ENCODE measurements at regions not wholly inside any gene's neighbourhood (a gene's known extent, or its start where the extent isn't known, plus 50 kb on each side); places are given as distances from the start of the nearest gene placed in this dataset.

DNA sequence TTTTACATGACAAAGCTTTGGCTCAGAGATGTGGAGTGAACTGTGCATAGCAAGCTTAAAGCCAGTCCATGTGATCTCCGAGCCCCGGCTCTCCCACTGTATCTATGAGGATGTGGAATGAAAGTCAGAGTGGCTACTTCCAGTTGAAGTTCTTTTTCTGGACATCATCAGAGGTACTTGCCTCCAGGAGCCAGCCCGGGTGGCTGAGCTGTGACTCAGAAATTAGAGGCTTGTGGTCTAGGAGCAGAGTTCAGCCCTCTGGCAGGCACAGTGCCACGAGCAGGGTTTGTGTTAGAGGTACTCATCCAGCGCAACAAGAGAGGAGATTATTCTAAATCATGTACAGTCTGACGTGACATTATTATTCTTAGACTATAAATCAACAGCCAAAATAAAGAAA, 322.5 kb downstream of the CDK5RAP2 start:
- Histone ChIP-seq H3K4me1 (ENCODE audit: control insufficient read depth, insufficient read depth, low read length) (no peaks in the 10 kb centered on the region), H3K4me3 (ENCODE audit: low read depth, low read length) (no peak overlapping the region), H3K36me3 (ENCODE audit: control insufficient read depth, insufficient read depth, low read length) (no peaks in the 10 kb centered on the region), H3K9me3 (ENCODE audit: control insufficient read depth, insufficient read depth, low read length) (no peaks in the 10 kb centered on the region), H3K27me3 (ENCODE audit: control insufficient read depth, insufficient read depth, low read length) (no peaks in the 10 kb centered on the region), H3K9ac (ENCODE audit: low read depth, low read length) (no peak overlapping the region)

DNA sequence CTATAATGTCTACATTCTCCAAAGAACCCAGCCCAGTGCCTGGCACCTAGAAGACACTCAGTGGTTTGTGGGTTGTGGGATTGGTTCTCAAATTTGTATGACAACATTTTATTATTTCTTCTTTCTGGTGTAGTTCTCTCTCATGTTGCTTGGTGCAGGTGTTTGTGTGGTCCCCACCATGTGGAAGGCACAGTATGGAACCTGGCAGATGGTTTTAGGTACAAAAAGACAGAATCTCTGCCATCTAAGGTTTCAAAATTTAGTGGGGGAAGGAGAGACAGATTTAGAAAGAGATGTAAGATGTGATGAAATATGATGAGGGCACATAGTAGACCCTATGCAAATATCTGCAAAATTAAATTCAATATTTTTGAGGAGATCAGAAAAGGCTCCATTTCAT, 323.8 kb downstream of the CDK5RAP2 start:
- no peaks in the 10 kb centered on the region for H3K36me3 ChIP-seq (ENCODE audit: control insufficient read depth, insufficient read depth, low read length)
- no peaks in the 10 kb centered on the region for H3K27me3 ChIP-seq (ENCODE audit: control insufficient read depth, insufficient read depth, low read length)

DNA sequence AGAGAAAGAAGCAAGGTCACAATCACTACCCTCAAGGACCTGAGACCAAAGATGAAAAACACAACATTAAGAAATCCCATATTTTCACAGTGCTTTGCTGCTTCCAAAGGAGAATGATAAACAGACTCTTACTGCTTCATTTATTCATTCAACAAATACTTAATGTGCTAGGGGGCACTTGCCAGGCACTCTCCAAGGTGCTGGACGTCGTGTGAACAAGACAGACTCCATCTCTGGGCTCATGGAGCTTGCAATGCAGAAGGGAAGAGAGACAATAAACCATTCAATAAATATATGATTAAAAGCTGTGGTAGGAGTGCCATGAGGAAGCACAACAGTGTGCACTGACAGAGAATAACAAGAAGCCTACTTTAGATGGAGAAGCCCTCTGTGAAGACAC, 327.7 kb downstream of the CDK5RAP2 start:
- no peaks in the 10 kb centered on the region for H3K36me3 ChIP-seq (ENCODE audit: control insufficient read depth, insufficient read depth, low read length)
- no peaks in the 10 kb centered on the region for H3K27me3 ChIP-seq (ENCODE audit: control insufficient read depth, insufficient read depth, low read length)
- H3K4me3 ChIP-seq (ENCODE audit: low read depth, low read length) = no peak overlapping the region
- H3K9me3 ChIP-seq (ENCODE audit: control insufficient read depth, insufficient read depth, low read length) = no peaks in the 10 kb centered on the region
- H3K9ac ChIP-seq (ENCODE audit: low read depth, low read length) = no peak overlapping the region
- no peaks in the 10 kb centered on the region for H3K4me1 ChIP-seq (ENCODE audit: control insufficient read depth, insufficient read depth, low read length)

More for the DNA sequence above, 323.8 kb downstream of the CDK5RAP2 start:
- Histone ChIP-seq H3K4me1 (ENCODE audit: control insufficient read depth, insufficient read depth, low read length) (no peaks in the 10 kb centered on the region), H3K4me3 (ENCODE audit: low read depth, low read length) (no peak overlapping the region), H3K9ac (ENCODE audit: low read depth, low read length) (no peak overlapping the region), H3K9me3 (ENCODE audit: control insufficient read depth, insufficient read depth, low read length) (no peaks in the 10 kb centered on the region)

DNA sequence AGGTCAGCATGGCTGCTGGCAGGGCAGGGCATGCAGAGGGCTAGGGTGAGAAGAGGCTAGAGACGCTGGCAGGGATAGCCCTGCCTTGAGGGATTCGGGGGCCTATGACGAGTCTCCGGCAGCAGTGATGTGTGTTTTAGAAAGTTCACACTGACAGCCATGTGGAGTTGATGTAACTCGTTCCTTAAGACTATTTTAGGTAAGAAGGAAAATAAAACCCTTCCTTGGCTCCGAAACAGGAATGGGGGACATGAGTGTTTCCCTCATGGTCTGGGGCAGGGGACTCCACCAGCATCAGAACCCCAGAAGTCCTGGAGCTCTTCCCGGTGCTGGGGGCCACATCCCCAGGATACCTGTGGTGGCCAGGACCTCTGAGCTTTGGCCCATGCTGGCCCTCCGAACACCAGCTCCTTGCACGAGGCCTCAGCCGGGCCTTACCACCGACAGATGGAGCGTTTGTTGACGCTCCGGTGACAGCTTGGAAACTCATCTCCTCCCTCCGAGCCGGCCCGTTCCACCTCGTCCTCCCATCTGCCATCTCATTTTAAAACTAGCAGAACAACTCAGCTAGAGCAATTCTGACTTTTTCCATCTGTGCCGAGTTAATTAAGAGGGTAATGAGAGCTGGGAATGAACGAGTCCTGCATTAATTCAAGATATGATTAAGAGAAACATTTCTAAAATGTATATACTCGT, 337.7 kb downstream of the CDK5RAP2 start:
- H3K9me3 ChIP-seq (ENCODE audit: control insufficient read depth, insufficient read depth, low read length) = no peaks in the 10 kb centered on the region
- no peaks in the 10 kb centered on the region for H3K36me3 ChIP-seq (ENCODE audit: control insufficient read depth, insufficient read depth, low read length)
- H3K4me3 ChIP-seq (ENCODE audit: low read depth, low read length) = no peak overlapping the region
- no peaks in the 10 kb centered on the region for H3K27me3 ChIP-seq (ENCODE audit: control insufficient read depth, insufficient read depth, low read length)
- no peak overlapping the region for H3K9ac ChIP-seq (ENCODE audit: low read depth, low read length)
- no peaks in the 10 kb centered on the region for H3K4me1 ChIP-seq (ENCODE audit: control insufficient read depth, insufficient read depth, low read length)

DNA sequence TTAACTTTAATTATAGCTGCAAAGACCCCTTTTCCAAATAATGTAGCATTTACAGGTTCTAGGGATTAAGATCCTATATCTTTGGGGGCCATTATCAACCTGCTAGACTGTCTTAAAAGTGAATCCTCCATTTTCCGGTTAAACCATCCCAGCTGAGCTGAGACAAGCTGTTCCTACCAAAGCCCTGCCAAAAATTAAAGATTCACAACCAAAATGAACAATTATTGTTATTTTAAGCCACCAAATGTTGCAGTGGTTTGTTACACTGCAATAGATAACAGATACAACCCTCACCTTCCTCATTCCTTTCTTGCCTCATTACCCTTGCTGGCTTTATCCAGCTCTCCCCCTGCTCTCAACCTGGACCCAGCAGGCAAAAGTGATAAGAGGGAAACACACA, 343.4 kb downstream of the CDK5RAP2 start:
- Histone ChIP-seq H3K4me3 (ENCODE audit: low read depth, low read length) (no peak overlapping the region), H3K27me3 (ENCODE audit: control insufficient read depth, insufficient read depth, low read length) (no peaks in the 10 kb centered on the region), H3K4me1 (ENCODE audit: control insufficient read depth, insufficient read depth, low read length) (no peaks in the 10 kb centered on the region), H3K9me3 (ENCODE audit: control insufficient read depth, insufficient read depth, low read length) (no peaks in the 10 kb centered on the region), H3K9ac (ENCODE audit: low read depth, low read length) (no peak overlapping the region), H3K36me3 (ENCODE audit: control insufficient read depth, insufficient read depth, low read length) (no peaks in the 10 kb centered on the region)

DNA sequence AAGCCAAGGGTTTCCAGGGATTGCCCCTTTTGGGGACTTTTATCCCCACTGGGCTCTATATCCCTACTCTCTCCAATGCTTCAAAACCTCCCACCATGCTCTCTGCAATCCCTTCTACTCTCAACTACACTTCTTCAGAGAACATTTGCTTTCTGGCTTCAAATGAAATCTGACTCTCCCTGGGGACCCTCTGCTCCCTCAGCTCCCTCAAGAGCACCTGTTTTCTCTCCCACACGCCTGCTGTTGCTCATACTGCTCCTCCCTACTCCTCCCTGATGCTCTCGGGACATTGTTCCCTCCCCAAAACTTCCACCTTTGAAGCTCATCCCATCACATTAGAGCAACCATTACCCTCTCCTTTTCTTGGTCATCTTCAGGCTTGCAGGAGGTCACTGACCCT, 344.9 kb downstream of the CDK5RAP2 start:
- Histone ChIP-seq H3K9me3 (ENCODE audit: control insufficient read depth, insufficient read depth, low read length) (no peaks in the 10 kb centered on the region), H3K27me3 (ENCODE audit: control insufficient read depth, insufficient read depth, low read length) (no peaks in the 10 kb centered on the region), H3K4me1 (ENCODE audit: control insufficient read depth, insufficient read depth, low read length) (no peaks in the 10 kb centered on the region), H3K4me3 (ENCODE audit: low read depth, low read length) (no peak overlapping the region), H3K9ac (ENCODE audit: low read depth, low read length) (no peak overlapping the region), H3K36me3 (ENCODE audit: control insufficient read depth, insufficient read depth, low read length) (no peaks in the 10 kb centered on the region)

DNA sequence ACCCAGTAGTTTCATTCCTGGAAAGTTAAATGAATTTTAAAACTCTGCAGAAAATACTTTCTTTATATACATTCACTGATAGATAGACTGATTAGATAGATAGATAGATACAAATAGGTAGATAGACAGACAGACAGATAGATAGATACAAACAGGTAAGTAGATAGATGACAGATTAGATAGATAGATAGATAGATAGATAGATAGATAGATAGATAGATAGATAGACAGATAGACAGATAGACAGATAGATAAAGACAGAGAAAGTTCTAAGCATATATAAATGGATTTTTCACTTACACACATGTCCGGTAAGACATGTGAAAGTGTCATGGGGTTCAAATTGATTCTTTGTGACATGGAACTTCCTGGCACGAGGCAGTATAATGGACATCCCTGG, 349.7 kb downstream of the CDK5RAP2 start:
- H3K27me3 ChIP-seq (ENCODE audit: control insufficient read depth, insufficient read depth, low read length) = no peaks in the 10 kb centered on the region
- H3K4me1 ChIP-seq (ENCODE audit: control insufficient read depth, insufficient read depth, low read length) = no peaks in the 10 kb centered on the region
- no peak overlapping the region for H3K4me3 ChIP-seq (ENCODE audit: low read depth, low read length)
- no peak overlapping the region for H3K9ac ChIP-seq (ENCODE audit: low read depth, low read length)
- H3K36me3 ChIP-seq (ENCODE audit: control insufficient read depth, insufficient read depth, low read length) = no peaks in the 10 kb centered on the region
- H3K9me3 ChIP-seq (ENCODE audit: control insufficient read depth, insufficient read depth, low read length) = no peaks in the 10 kb centered on the region

DNA sequence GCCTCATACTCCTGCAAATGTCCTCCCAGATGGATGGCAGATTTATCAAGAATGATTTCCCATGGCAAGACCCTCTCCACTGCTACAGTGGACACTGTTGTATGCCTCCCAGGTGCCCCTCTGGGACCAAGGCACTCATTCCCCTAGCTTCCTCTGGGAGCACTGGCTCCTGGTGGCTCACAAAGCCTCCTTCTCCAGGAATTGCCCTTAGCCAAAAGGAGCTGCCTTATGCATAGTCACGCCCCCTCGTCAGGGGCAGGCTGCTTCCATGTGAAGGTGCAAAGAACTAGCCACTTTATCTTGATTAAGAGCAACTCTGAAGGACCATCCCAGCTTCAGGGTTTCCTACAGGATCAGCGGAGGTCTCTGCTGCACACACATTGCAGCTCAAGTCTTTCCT, 358.1 kb downstream of the CDK5RAP2 start:
- Histone ChIP-seq H3K9ac (ENCODE audit: low read depth, low read length) (no peak overlapping the region), H3K4me1 (ENCODE audit: control insufficient read depth, insufficient read depth, low read length) (no peaks in the 10 kb centered on the region), H3K27me3 (ENCODE audit: control insufficient read depth, insufficient read depth, low read length) (no peaks in the 10 kb centered on the region), H3K36me3 (ENCODE audit: control insufficient read depth, insufficient read depth, low read length) (no peaks in the 10 kb centered on the region), H3K9me3 (ENCODE audit: control insufficient read depth, insufficient read depth, low read length) (no peaks in the 10 kb centered on the region), H3K4me3 (ENCODE audit: low read depth, low read length) (no peak overlapping the region)

DNA sequence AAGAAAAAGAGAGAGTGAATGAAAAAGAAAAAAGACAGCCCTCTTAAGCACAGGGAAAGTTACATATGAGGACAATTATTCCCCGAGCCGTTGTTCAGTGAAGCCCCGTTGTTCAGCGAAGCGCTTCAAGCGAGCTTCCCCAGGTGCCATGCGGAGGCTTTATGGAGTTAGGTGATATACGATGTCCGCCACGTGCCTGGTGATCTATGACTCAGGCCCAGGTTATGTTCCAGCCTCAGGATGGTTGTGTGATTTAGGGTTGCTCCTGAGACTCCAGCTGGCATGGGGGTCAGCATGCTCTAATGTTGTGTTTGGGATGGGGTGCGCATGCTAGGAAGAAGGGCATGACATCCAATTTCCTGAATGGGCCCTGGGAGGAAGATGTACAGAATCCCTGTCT, 365.6 kb downstream of the CDK5RAP2 start:
- no peaks in the 10 kb centered on the region for H3K4me1 ChIP-seq (ENCODE audit: control insufficient read depth, insufficient read depth, low read length)
- no peak overlapping the region for H3K4me3 ChIP-seq (ENCODE audit: low read depth, low read length)
- no peaks in the 10 kb centered on the region for H3K9me3 ChIP-seq (ENCODE audit: control insufficient read depth, insufficient read depth, low read length)
- H3K27me3 ChIP-seq (ENCODE audit: control insufficient read depth, insufficient read depth, low read length) = no peaks in the 10 kb centered on the region
- no peaks in the 10 kb centered on the region for H3K36me3 ChIP-seq (ENCODE audit: control insufficient read depth, insufficient read depth, low read length)
- no peak overlapping the region for H3K9ac ChIP-seq (ENCODE audit: low read depth, low read length)

DNA sequence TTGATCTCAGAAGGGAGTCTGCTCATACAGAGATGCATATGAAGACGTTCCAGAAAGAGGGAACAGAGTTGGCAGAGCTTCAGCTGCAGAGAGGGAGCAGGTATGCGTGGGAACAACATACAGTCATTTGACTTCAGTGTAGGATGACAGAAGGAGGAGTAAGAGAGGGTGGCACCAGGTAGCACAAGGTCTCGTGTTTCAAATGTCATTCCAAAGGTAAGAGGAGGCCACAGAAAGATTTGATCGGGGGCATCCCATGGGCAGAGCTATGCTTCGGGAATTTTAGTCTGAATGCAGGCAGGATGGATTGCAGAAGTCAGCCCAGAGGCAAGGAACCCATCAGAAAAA, 367.1 kb downstream of the CDK5RAP2 start:
- Histone ChIP-seq H3K36me3 (ENCODE audit: control insufficient read depth, insufficient read depth, low read length) (no peaks in the 10 kb centered on the region), H3K9me3 (ENCODE audit: control insufficient read depth, insufficient read depth, low read length) (no peaks in the 10 kb centered on the region), H3K4me3 (ENCODE audit: low read depth, low read length) (no peak overlapping the region), H3K9ac (ENCODE audit: low read depth, low read length) (no peak overlapping the region), H3K4me1 (ENCODE audit: control insufficient read depth, insufficient read depth, low read length) (no peaks in the 10 kb centered on the region), H3K27me3 (ENCODE audit: control insufficient read depth, insufficient read depth, low read length) (no peaks in the 10 kb centered on the region)

DNA sequence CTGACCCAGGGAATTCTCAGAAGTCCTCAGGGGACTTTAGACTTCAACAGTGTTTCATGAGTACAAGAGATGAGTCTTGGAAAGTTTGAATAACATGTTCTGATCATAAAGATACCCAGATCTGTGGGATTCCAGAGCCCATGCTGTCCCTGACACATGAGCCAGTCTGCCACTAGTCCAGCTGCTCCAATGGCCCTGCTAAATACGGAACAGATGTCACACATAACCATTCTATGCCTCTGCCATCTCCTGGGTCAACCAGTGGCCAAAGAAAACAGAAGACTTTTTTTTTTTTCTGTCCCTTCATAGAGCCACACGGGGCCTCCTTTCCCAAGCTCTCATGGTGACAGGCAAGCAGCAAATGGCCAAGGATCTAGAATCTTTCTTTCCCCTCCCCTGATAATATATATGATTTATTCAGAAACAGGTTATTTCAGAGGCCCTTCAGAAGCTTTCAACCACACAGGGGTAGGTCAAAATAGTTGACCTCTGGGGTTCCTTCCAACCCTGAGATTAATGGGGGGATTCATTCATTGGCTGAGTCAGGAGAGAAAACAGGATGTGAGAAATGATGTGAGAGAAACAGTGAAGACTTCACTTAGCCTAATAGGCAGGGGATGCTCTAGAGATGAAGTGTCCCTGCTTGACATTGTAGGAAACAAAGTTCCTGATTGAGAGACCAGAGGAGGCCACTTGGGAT, 367.7 kb downstream of the CDK5RAP2 start:
- no peaks in the 10 kb centered on the region for H3K27me3 ChIP-seq (ENCODE audit: control insufficient read depth, insufficient read depth, low read length)
- no peaks in the 10 kb centered on the region for H3K9me3 ChIP-seq (ENCODE audit: control insufficient read depth, insufficient read depth, low read length)
- H3K4me1 ChIP-seq (ENCODE audit: control insufficient read depth, insufficient read depth, low read length) = no peaks in the 10 kb centered on the region
- H3K36me3 ChIP-seq (ENCODE audit: control insufficient read depth, insufficient read depth, low read length) = no peaks in the 10 kb centered on the region
- no peak overlapping the region for H3K9ac ChIP-seq (ENCODE audit: low read depth, low read length)
- no peak overlapping the region for H3K4me3 ChIP-seq (ENCODE audit: low read depth, low read length)

DNA sequence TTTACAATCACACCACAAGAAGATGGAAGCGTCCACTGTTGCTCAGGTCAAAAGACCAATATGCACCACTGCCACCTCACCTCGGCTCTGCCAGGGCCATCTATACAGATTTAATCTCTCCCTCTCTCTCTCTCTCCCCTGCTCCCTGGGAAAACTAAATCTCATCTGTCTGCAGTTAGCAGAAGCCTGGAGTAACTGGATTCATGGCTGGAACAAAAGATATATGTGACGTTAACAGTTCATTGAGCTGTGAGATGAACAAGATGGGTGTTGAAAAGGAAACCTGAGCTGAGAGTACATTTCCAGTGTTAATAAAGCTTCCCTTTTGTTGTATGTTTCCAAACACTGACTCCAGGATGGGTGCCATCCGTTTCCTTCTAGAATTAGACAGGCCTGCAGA, 369.7 kb downstream of the CDK5RAP2 start:
- Histone ChIP-seq H3K9me3 (ENCODE audit: control insufficient read depth, insufficient read depth, low read length) (no peaks in the 10 kb centered on the region), H3K27me3 (ENCODE audit: control insufficient read depth, insufficient read depth, low read length) (no peaks in the 10 kb centered on the region), H3K36me3 (ENCODE audit: control insufficient read depth, insufficient read depth, low read length) (no peaks in the 10 kb centered on the region), H3K9ac (ENCODE audit: low read depth, low read length) (no peak overlapping the region), H3K4me1 (ENCODE audit: control insufficient read depth, insufficient read depth, low read length) (no peaks in the 10 kb centered on the region), H3K4me3 (ENCODE audit: low read depth, low read length) (no peak overlapping the region)
